ENCODE measurements at regions not wholly inside any gene's neighbourhood (a gene's known extent, or its start where the extent isn't known, plus 50 kb on each side); places are given as distances from the start of the nearest gene placed in this dataset.

- TF ChIP-seq CTCF (conservative IDR thresholded peaks at IDR 0.05; ENCODE audit: low read length) (no peak), EZH2phosphoT487 (IDR thresholded peaks at IDR 0.05; ENCODE audit: borderline replicate concordance, low read depth, low read length) (no peak)
Observed at GRCh38 chr9:88873635-88874034, 117.6 kb upstream of the S1PR3 start.

Data from OCI-LY7 (cell line).